ENCODE measurements at regions not wholly inside any gene's neighbourhood (a gene's known extent, or its start where the extent isn't known, plus 50 kb on each side); places are given as distances from the start of the nearest gene placed in this dataset.

GRCh38 chr12:89177802-89178395 lies 174.4 kb downstream of the DUSP6 start:
- Mint-ChIP-seq H3K4me3 (no peak overlapping the region), H3K4me1 (peaks cover 12% of the 10 kb centered on the region), H3K27ac (no peak overlapping the region), H3K36me3 (no peaks in the 10 kb centered on the region), H3K27me3 (ENCODE audit: low read depth) (no peaks in the 10 kb centered on the region), H3K9me3 (no peaks in the 10 kb centered on the region)
- DNase-seq (ENCODE audit: low spot score in 2 of 2, unreplicated experiment in 2 of 2): no peak
- TF ChIP-seq CTCF (IDR thresholded peaks at IDR 0.05; ENCODE audit: unreplicated experiment): no peak

- no peak for TF ChIP-seq CTCF (IDR thresholded peaks at IDR 0.05; ENCODE audit: unreplicated experiment)
- no peak overlapping the region for H3K27ac Mint-ChIP-seq
- H3K9me3 Mint-ChIP-seq: peaks cover 6% of the 10 kb centered on the region
- DNase-seq (ENCODE audit: low spot score in 2 of 2, unreplicated experiment in 2 of 2): no peak
- no peaks in the 10 kb centered on the region for H3K36me3 Mint-ChIP-seq
- no peak overlapping the region for H3K4me3 Mint-ChIP-seq
- peaks cover 11% of the 10 kb centered on the region for H3K4me1 Mint-ChIP-seq
- H3K27me3 Mint-ChIP-seq (ENCODE audit: low read depth): no peaks in the 10 kb centered on the region
Measured at GRCh38 chr12:89176676-89177075, 175.6 kb downstream of the DUSP6 start.

GRCh38 chr12:89173678-89174077 lies 178.6 kb downstream of the DUSP6 start:
- Mint-ChIP-seq H3K27ac (no peak overlapping the region), H3K36me3 (peaks cover 1% of the 10 kb centered on the region), H3K4me1 (peaks cover 3% of the 10 kb centered on the region), H3K4me3 (no peak overlapping the region), H3K9me3 (peaks cover 6% of the 10 kb centered on the region), H3K27me3 (ENCODE audit: low read depth) (no peaks in the 10 kb centered on the region)
- TF ChIP-seq CTCF (IDR thresholded peaks at IDR 0.05; ENCODE audit: unreplicated experiment): no peak
- no peak for DNase-seq (ENCODE audit: low spot score in 2 of 2, unreplicated experiment in 2 of 2)

GRCh38 chr12:89173096-89173495 lies 179.2 kb downstream of the DUSP6 start:
- Mint-ChIP-seq H3K4me3 (no peak overlapping the region), H3K9me3 (peaks cover 6% of the 10 kb centered on the region), H3K27me3 (ENCODE audit: low read depth) (no peaks in the 10 kb centered on the region), H3K4me1 (peaks cover 3% of the 10 kb centered on the region), H3K36me3 (peaks cover 1% of the 10 kb centered on the region), H3K27ac (no peak overlapping the region)
- no peak for DNase-seq (ENCODE audit: low spot score in 2 of 2, unreplicated experiment in 2 of 2)
- TF ChIP-seq CTCF (IDR thresholded peaks at IDR 0.05; ENCODE audit: unreplicated experiment): no peak

- H3K4me3 Mint-ChIP-seq: no peak overlapping the region
- H3K27ac Mint-ChIP-seq: no peak overlapping the region
- H3K27me3 Mint-ChIP-seq (ENCODE audit: low read depth): no peaks in the 10 kb centered on the region
- no peak for DNase-seq (ENCODE audit: low spot score in 2 of 2, unreplicated experiment in 2 of 2)
- TF ChIP-seq CTCF (IDR thresholded peaks at IDR 0.05; ENCODE audit: unreplicated experiment): no peak
- H3K9me3 Mint-ChIP-seq: peaks cover 6% of the 10 kb centered on the region
- H3K4me1 Mint-ChIP-seq: peaks cover 3% of the 10 kb centered on the region
- H3K36me3 Mint-ChIP-seq: peaks cover 1% of the 10 kb centered on the region
Measured at GRCh38 chr12:89172224-89172623, 180.1 kb downstream of the DUSP6 start.

- no peaks in the 10 kb centered on the region for H3K27me3 Mint-ChIP-seq (ENCODE audit: low read depth)
- no peak for TF ChIP-seq CTCF (IDR thresholded peaks at IDR 0.05; ENCODE audit: unreplicated experiment)
- H3K4me1 Mint-ChIP-seq: peaks cover 6% of the 10 kb centered on the region
- no peak for DNase-seq (ENCODE audit: low spot score in 2 of 2, unreplicated experiment in 2 of 2)
- H3K36me3 Mint-ChIP-seq: peaks cover 1% of the 10 kb centered on the region
- no peak overlapping the region for H3K4me3 Mint-ChIP-seq
- H3K27ac Mint-ChIP-seq: no peak overlapping the region
- peaks cover 6% of the 10 kb centered on the region for H3K9me3 Mint-ChIP-seq
Measured at GRCh38 chr12:89169321-89169720, 183.0 kb downstream of the DUSP6 start.
